Fibroblast of lung (primary cell): ENCODE measurements at regions not wholly inside any gene's neighbourhood (a gene's known extent, or its start where the extent isn't known, plus 50 kb on each side); places are given as distances from the start of the nearest gene placed in this dataset.

Experiments
- EZH2 ChIP-seq: IDR thresholded peaks from 2 replicates; pipeline ENCODE4 v1.5.1; 2012; ENCODE audit warnings: low read length, control low read depth, mild to moderate bottlenecking; ENCODE audit errors: missing control alignments
- TF ChIP-seq, protein P1 (sequence below), 2 donors: IDR thresholded peaks in 1 of 2; conservative IDR thresholded peaks in 1 of 2; 1 replicate in 1 of 2; 2 replicates in 1 of 2; pipeline ENCODE4 v1.5.1; 2011 to 2012; ENCODE audit warnings: low read length in 2 of 2, control low read depth in 1 of 2, inconsistent platforms in 1 of 2, low read depth in 1 of 2, mild to moderate bottlenecking in 1 of 2

DNA sequence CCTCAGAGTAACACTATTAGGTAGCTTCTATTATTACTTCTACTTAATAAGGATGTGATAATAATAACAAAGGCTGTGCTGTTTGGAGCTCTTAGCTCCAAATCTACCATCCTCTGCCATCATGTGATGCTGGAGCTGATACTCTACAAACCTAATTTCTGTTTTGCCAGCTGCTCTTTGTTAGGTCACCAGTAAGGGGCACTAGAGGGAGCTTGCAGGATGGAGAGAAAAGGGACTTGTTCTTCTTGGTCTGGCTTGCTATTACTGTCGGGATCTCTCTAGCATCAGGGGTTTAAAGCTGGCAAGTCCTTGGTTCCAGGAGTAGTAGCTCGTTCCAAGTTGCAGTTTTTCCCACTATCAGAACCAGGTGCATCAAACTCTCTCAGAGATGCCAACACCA, 194.9 kb upstream of the KBTBD8 start:
- TF ChIP-seq EZH2 = no peak
- TF ChIP-seq, protein P1, sequence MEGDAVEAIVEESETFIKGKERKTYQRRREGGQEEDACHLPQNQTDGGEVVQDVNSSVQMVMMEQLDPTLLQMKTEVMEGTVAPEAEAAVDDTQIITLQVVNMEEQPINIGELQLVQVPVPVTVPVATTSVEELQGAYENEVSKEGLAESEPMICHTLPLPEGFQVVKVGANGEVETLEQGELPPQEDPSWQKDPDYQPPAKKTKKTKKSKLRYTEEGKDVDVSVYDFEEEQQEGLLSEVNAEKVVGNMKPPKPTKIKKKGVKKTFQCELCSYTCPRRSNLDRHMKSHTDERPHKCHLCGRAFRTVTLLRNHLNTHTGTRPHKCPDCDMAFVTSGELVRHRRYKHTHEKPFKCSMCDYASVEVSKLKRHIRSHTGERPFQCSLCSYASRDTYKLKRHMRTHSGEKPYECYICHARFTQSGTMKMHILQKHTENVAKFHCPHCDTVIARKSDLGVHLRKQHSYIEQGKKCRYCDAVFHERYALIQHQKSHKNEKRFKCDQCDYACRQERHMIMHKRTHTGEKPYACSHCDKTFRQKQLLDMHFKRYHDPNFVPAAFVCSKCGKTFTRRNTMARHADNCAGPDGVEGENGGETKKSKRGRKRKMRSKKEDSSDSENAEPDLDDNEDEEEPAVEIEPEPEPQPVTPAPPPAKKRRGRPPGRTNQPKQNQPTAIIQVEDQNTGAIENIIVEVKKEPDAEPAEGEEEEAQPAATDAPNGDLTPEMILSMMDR (conservative IDR thresholded peaks at IDR 0.05 in 1 of 2, IDR thresholded peaks at IDR 0.05 in 1 of 2; ENCODE audit: low read depth in 1 of 2, low read length in 2 of 2) = peak in 1 of 2 donors; percentile 22
